ENCODE measurements at regions not wholly inside any gene's neighbourhood (a gene's known extent, or its start where the extent isn't known, plus 50 kb on each side); places are given as distances from the start of the nearest gene placed in this dataset.

DNA sequence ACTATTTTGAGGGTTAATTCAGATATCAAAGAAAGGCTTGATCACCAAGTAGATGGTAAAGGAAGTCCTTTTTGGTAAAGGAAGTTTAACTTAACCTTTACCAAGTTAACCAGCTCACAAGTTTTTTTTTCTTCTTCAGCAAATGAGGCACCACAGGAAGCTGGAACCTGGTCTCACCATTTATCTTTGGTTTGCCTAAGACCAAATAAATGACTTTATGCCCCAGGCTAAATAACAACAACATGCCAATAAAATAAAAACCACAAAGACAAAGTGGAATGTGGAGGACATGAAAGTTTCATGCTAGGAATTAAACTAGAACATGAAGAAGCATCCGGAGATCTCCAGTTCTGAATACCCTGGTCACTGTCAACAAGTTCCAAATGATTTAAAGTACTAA is 116.8 kb upstream of the PRICKLE1 start:
- no peak for TF ChIP-seq EP300 (IDR thresholded peaks at IDR 0.05)
- no peak for TF ChIP-seq POLR2A (IDR thresholded peaks at IDR 0.05)
- TF ChIP-seq CTCF (IDR thresholded peaks at IDR 0.05): no peak

Data from tibial nerve (tissue), 4 donors.